Upper lobe of left lung (tissue), 6 donors: ENCODE measurements at regions not wholly inside any gene's neighbourhood (a gene's known extent, or its start where the extent isn't known, plus 50 kb on each side); places are given as distances from the start of the nearest gene placed in this dataset.

ENCODE experiments used
- ATAC-seq, 2 donors: fragments of 200-7000 bp; cut with Tn5 transposase; one replicate each; pipeline ENCODE4 v1.9.1; 2022; ENCODE audit warnings: mild to moderate bottlenecking in 2 of 2, moderate library complexity in 2 of 2; ENCODE audit not compliant: low FRiP score in 2 of 2
- DNase-seq, 2 donors: peaks; one replicate each; pipeline ENCODE4 v3.0.0-alpha.2; 2019 to 2020
- H3K27ac ChIP-seq, 4 donors: fragments of 200-600 bp; sonication (generic); one replicate each; pipeline ENCODE4 v1.5.1; 2016 to 2019
- H3K27me3 ChIP-seq, 4 donors: fragments of 200-600 bp; sonication (generic); one replicate each; pipeline ENCODE4 v1.5.1; 2017 to 2019
- H3K36me3 ChIP-seq, 4 donors: fragments of 200-600 bp; sonication (generic); one replicate each; pipeline ENCODE4 v1.5.1; 2016 to 2019
- H3K4me1 ChIP-seq, 4 donors: fragments of 200-600 bp; sonication (generic); one replicate each; pipeline ENCODE4 v1.5.1; 2018 to 2019
- H3K4me3 ChIP-seq, 4 donors: fragments of 200-600 bp; sonication (generic); one replicate each; pipeline ENCODE4 v1.5.1; 2017 to 2019; ENCODE audit warnings: mild to moderate bottlenecking in 2 of 4, moderate library complexity in 1 of 4
- H3K9me3 ChIP-seq, 4 donors: fragments of 200-600 bp; sonication (generic); one replicate each; pipeline ENCODE4 v1.5.1; 2018 to 2019
- CTCF ChIP-seq, 6 experiments: fragments of 450-650 bp in 4 of 6; fragments of 200-600 bp in 2 of 6; sonication (generic) in 2 of 6; IDR thresholded peaks; one replicate each; pipeline ENCODE4 v1.5.1; 2016 to 2019; ENCODE audit warnings: antibody characterized with exemption in 6 of 6
- EP300 ChIP-seq, 4 donors: sonication (generic); formaldehyde crosslinking; IDR thresholded peaks; one replicate each; pipeline ENCODE4 v1.5.1; 2017; ENCODE audit warnings: antibody characterized with exemption in 4 of 4, control low read depth in 2 of 4
- POLR2A ChIP-seq, 4 donors: fragments of 450-650 bp; IDR thresholded peaks; one replicate each; pipeline ENCODE4 v1.5.1; 2016 to 2017; ENCODE audit warnings: antibody characterized with exemption in 4 of 4, mild to moderate bottlenecking in 2 of 4
- POLR2AphosphoS5 ChIP-seq, 2 donors: sonication (generic); formaldehyde crosslinking; IDR thresholded peaks; one replicate each; pipeline ENCODE4 v1.5.1; 2017; ENCODE audit warnings: antibody characterized with exemption in 2 of 2
- WGBS, 2 donors: methylation state at CpG; one replicate each; pipeline ENCODE4 v1.1.5; 2017 to 2018; 5-methylcytosine and 5-hydroxymethylcytosine counted together
- donor health status: DM: no; HTN: no; CAD: no; lungs with moderate emphysema.
- donor health status: DM: no; HTN: yes; CAD: no; lungs with severe emphysema.

- peaks cover 0 to 5% (median 0%) of the 10 kb centered on the region in 4 donors for H3K4me1 ChIP-seq
- no peak overlapping the region for H3K4me3 ChIP-seq
- no peak overlapping the region for H3K27ac ChIP-seq
- DNase-seq (no peak), ATAC-seq (no peak)
- no peak for TF ChIP-seq CTCF (IDR thresholded peaks at IDR 0.05)
- TF ChIP-seq POLR2A (IDR thresholded peaks at IDR 0.05) = no peak
- WGBS, 2 donors = 83 to 85% methylated on average over 1 of the region's 1 CpG
- no peaks in the 10 kb centered on the region for H3K27me3 ChIP-seq
- H3K36me3 ChIP-seq = no peaks in the 10 kb centered on the region
- peaks cover 0 to 10% (median 3%) of the 10 kb centered on the region in 4 donors for H3K9me3 ChIP-seq
Observed at GRCh38 chr5:68060382-68060781, 155.2 kb upstream of the PIK3R1 start.

GRCh38 chr5:68057191-68057590 lies 158.4 kb upstream of the PIK3R1 start:
- H3K9me3 ChIP-seq = peaks cover 0 to 6% (median 3%) of the 10 kb centered on the region in 4 donors
- peaks cover 3 to 11% (median 5%) of the 10 kb centered on the region in 4 donors for H3K4me1 ChIP-seq
- no peak for DNase-seq
- H3K27ac ChIP-seq = no peak overlapping the region
- H3K4me3 ChIP-seq = no peak overlapping the region
- TF ChIP-seq CTCF (IDR thresholded peaks at IDR 0.05) (no peak), POLR2AphosphoS5 (IDR thresholded peaks at IDR 0.05) (no peak)
- H3K27me3 ChIP-seq = no peaks in the 10 kb centered on the region
- H3K36me3 ChIP-seq = no peaks in the 10 kb centered on the region
- 66 to 71% methylated on average over 4 of the region's 4 CpGs for WGBS, 2 donors
- ATAC-seq = no peak

- 91 to 96% methylated on average over 1 of the region's 1 CpG for WGBS, 2 donors
- H3K36me3 ChIP-seq = no peaks in the 10 kb centered on the region
- H3K9me3 ChIP-seq = no peaks in the 10 kb centered on the region
- TF ChIP-seq CTCF (IDR thresholded peaks at IDR 0.05) = no peak
- TF ChIP-seq EP300 (IDR thresholded peaks at IDR 0.05) = no peak
- TF ChIP-seq POLR2AphosphoS5 (IDR thresholded peaks at IDR 0.05) = no peak
- TF ChIP-seq POLR2A (IDR thresholded peaks at IDR 0.05) = no peak
- no peak for ATAC-seq
- peaks cover 3 to 11% (median 5%) of the 10 kb centered on the region in 4 donors for H3K4me1 ChIP-seq
- no peak for DNase-seq
- no peak overlapping the region for H3K4me3 ChIP-seq
- no peaks in the 10 kb centered on the region for H3K27me3 ChIP-seq
- H3K27ac ChIP-seq = no peak overlapping the region
Observed at GRCh38 chr5:68055686-68056085, 159.9 kb upstream of the PIK3R1 start.

- ATAC-seq (no peak), DNase-seq (no peak)
- TF ChIP-seq CTCF (IDR thresholded peaks at IDR 0.05) (no peak), EP300 (IDR thresholded peaks at IDR 0.05) (no peak), POLR2AphosphoS5 (IDR thresholded peaks at IDR 0.05) (no peak), POLR2A (IDR thresholded peaks at IDR 0.05) (no peak)
- 30 to 33% methylated on average over 4 of the region's 4 CpGs for WGBS, 2 donors
- Histone ChIP-seq H3K9me3 (no peaks in the 10 kb centered on the region), H3K36me3 (no peaks in the 10 kb centered on the region), H3K27ac (no peak overlapping the region), H3K4me1 (peaks cover 3 to 11% (median 5%) of the 10 kb centered on the region in 4 donors), H3K4me3 (no peak overlapping the region), H3K27me3 (no peaks in the 10 kb centered on the region)
Observed at GRCh38 chr5:68054638-68055037, 160.9 kb upstream of the PIK3R1 start.

GRCh38 chr5:68053202-68053601 lies 162.4 kb upstream of the PIK3R1 start:
- ATAC-seq (no peak), DNase-seq (no peak)
- H3K27me3 ChIP-seq = no peaks in the 10 kb centered on the region
- peaks cover 0 to 4% (median 1%) of the 10 kb centered on the region in 4 donors for H3K9me3 ChIP-seq
- peaks cover 3 to 11% (median 5%) of the 10 kb centered on the region in 4 donors for H3K4me1 ChIP-seq
- no peak overlapping the region for H3K27ac ChIP-seq
- H3K4me3 ChIP-seq = no peak overlapping the region
- H3K36me3 ChIP-seq = no peaks in the 10 kb centered on the region
- TF ChIP-seq CTCF (IDR thresholded peaks at IDR 0.05) = no peak
- no peak for TF ChIP-seq POLR2AphosphoS5 (IDR thresholded peaks at IDR 0.05)
- TF ChIP-seq EP300 (IDR thresholded peaks at IDR 0.05) = no peak
- no peak for TF ChIP-seq POLR2A (IDR thresholded peaks at IDR 0.05)
